ENCODE measurements at regions not wholly inside any gene's neighbourhood (a gene's known extent, or its start where the extent isn't known, plus 50 kb on each side); places are given as distances from the start of the nearest gene placed in this dataset.
A peak's percentile ranks its signal among the peaks of the same experiment; 100 is the strongest.

DNA sequence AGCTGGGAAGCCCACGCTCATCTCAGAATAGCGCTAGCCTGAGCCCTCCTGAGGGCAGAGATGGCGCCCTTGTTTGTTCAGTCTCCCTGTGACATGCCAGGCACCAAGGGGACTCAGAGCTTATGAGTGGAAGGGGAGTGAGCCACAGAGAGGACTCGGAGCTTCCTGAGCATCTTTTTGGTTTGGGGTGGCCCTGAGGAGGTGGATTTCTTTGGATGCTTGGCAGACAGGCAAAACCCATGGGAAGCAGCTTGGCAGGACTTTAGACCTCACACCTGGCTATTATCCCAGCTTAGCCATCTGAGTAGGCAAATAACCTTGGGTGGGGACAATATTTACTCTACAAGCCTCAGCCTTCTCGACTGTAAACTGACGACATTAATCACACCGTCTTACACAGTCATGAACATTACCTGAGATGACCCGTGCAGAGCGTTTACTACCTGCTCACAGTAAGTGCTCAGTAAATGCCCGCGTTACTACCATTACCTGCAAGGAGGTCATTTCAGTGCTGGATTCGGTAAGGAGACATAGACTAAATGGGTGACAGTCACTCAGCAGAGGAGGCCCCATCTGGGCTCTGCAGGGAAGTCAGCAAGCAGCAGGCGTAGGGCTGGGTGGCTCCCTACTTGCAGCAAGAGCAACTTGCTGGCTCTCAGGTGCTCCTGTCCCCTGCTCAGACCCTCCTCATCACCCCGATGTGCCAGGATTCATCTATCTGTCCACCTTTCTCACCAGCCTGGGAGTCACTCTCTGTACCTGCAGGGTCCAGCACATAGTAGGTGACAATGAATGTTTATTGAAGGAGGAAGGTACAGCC, 54.9 kb downstream of the KLHDC7A start:
- peak; percentile 60 for DNase-seq (ENCODE audit: extremely low spot score)
- Histone ChIP-seq H3K27ac (replicated peaks in 1 of 4) (no peak overlapping the region), H3K4me1 (no peaks in the 10 kb centered on the region), H3K9me3 (no peaks in the 10 kb centered on the region), H3K27me3 (peaks cover 0 to 82% (median 0%) of the 10 kb centered on the region in 4 donors), H3K4me3 (no peak overlapping the region), H3K36me3 (no peaks in the 10 kb centered on the region)
- WGBS: 79% methylated on average over 14 of the region's 14 CpGs
- intact Hi-C loops (cut with DNase I): no loop called here
- TF ChIP-seq EP300 (IDR thresholded peaks at IDR 0.05) (no peak), POLR2AphosphoS5 (IDR thresholded peaks at IDR 0.05) (no peak)
- TF ChIP-seq, protein P1, sequence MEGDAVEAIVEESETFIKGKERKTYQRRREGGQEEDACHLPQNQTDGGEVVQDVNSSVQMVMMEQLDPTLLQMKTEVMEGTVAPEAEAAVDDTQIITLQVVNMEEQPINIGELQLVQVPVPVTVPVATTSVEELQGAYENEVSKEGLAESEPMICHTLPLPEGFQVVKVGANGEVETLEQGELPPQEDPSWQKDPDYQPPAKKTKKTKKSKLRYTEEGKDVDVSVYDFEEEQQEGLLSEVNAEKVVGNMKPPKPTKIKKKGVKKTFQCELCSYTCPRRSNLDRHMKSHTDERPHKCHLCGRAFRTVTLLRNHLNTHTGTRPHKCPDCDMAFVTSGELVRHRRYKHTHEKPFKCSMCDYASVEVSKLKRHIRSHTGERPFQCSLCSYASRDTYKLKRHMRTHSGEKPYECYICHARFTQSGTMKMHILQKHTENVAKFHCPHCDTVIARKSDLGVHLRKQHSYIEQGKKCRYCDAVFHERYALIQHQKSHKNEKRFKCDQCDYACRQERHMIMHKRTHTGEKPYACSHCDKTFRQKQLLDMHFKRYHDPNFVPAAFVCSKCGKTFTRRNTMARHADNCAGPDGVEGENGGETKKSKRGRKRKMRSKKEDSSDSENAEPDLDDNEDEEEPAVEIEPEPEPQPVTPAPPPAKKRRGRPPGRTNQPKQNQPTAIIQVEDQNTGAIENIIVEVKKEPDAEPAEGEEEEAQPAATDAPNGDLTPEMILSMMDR (IDR thresholded peaks at IDR 0.05): no peak

- no peaks in the 10 kb centered on the region for H3K4me1 ChIP-seq
- no peak for DNase-seq (ENCODE audit: extremely low spot score)
- H3K36me3 ChIP-seq: no peaks in the 10 kb centered on the region
- no peak overlapping the region for H3K4me3 ChIP-seq
- TF ChIP-seq, protein P1 (IDR thresholded peaks at IDR 0.05): no peak
- no peak for TF ChIP-seq EP300 (IDR thresholded peaks at IDR 0.05)
- H3K9me3 ChIP-seq: no peaks in the 10 kb centered on the region
- no peak overlapping the region for H3K27ac ChIP-seq (replicated peaks in 1 of 4)
- intact Hi-C loops (cut with DNase I): no loop called here
- WGBS: 92% methylated on average over 2 of the region's 2 CpGs
- H3K27me3 ChIP-seq: peaks cover 0 to 83% (median 0%) of the 10 kb centered on the region in 4 donors
Observed at GRCh38 chr1:18536356-18536755, 55.6 kb downstream of the KLHDC7A start.

DNA sequence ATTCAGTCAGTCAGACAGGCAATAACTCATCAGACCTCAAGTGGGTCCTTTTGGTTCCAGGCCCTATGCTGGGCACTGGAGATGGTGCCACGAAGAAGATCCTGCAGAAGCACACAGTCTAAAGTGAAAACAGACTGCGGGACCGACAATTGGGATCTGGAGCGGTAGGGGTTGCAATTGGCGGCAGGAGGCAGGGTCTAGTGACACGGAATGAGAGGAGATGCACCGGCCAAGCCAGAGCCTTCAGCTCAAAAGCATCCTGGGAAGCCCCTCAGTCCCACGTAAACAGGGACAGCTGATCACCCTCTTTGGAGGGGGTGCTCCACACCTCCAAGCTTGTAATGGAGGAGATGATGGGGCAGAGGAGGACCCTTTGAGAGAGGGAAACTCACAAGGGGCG, 56.2 kb downstream of the KLHDC7A start:
- H3K4me3 ChIP-seq: no peak overlapping the region
- intact Hi-C loops (cut with DNase I): no loop called here
- H3K27me3 ChIP-seq: peaks cover 0 to 84% (median 0%) of the 10 kb centered on the region in 4 donors

DNA sequence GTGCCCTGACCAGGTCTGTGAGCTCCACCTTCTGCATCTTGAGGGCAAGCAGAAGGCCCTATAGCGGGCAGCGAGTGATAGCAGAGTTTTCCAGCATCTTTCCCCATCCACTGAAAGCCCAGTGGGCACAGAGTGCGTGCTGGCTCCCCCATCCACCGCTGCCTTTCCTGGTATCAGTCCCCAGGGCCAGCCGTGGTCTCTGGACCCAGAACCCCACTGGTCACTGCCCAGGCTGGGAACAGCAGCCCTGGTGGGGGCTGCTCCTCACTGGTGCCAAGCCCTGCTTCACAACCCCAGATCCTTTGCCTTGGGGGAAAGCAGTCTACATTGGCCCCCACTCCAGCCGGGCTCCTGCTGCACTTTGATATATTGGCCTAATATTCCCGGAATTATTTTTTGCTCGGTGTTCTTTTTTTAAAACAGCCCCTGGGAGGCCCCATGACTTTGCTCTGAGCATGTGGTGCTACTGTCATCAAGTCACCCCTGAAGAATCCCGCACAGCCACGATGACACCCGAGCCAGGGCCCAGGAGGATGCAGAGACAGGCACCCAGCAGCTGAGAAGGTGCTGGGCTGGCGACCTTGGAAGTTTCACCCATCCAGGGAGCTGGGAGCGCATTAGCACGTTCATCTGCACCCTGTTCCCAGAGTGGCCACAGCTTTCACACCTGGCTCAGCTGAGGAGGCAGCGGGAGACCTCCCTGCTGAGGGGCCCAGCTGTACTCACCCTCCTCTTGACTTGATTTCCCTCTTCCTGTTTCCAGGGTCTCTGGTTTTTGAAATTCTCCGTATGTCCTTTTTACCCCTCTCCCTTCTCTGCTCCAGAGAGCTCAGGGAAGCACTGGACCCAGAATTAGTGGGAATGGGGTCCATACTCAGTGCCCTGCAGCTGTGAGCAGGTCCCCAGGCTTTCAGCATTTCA, 56.9 kb downstream of the KLHDC7A start:
- Histone ChIP-seq H3K36me3 (no peaks in the 10 kb centered on the region), H3K4me3 (no peak overlapping the region), H3K27ac (replicated peaks in 1 of 4) (no peak overlapping the region), H3K4me1 (no peaks in the 10 kb centered on the region), H3K27me3 (peaks cover 0 to 88% (median 0%) of the 10 kb centered on the region in 4 donors), H3K9me3 (no peaks in the 10 kb centered on the region)
- TF ChIP-seq POLR2A (IDR thresholded peaks at IDR 0.05; ENCODE audit: low read depth) (no peak), POLR2AphosphoS5 (IDR thresholded peaks at IDR 0.05) (no peak), EP300 (IDR thresholded peaks at IDR 0.05) (no peak)
- TF ChIP-seq, protein P1 (IDR thresholded peaks at IDR 0.05): no peak
- DNase-seq (ENCODE audit: extremely low spot score): peak; percentile 17
- WGBS: 64% methylated on average over 15 of the region's 16 CpGs
- intact Hi-C loops (cut with DNase I): no loop called here

More for the DNA sequence above, 56.2 kb downstream of the KLHDC7A start:
- Histone ChIP-seq H3K9me3 (no peaks in the 10 kb centered on the region), H3K4me1 (no peaks in the 10 kb centered on the region), H3K27ac (replicated peaks in 1 of 4) (no peak overlapping the region), H3K36me3 (no peaks in the 10 kb centered on the region)
- WGBS: 78% methylated on average over 9 of the region's 9 CpGs
- peak; percentile 60 for DNase-seq (ENCODE audit: extremely low spot score)
- TF ChIP-seq EP300 (IDR thresholded peaks at IDR 0.05) (no peak), POLR2AphosphoS5 (IDR thresholded peaks at IDR 0.05) (no peak), POLR2A (IDR thresholded peaks at IDR 0.05; ENCODE audit: low read depth) (no peak)
- TF ChIP-seq, protein P1 (IDR thresholded peaks at IDR 0.05): no peak

Measured in esophagus muscularis mucosa (tissue), 4 donors.